HepG2 (cell line): ENCODE measurements at regions not wholly inside any gene's neighbourhood (a gene's known extent, or its start where the extent isn't known, plus 50 kb on each side); places are given as distances from the start of the nearest gene placed in this dataset.

Experiments used
- ATAC-seq: fragments of 200-7000 bp; cut with Tn5 transposase; 3 replicates; pipeline ENCODE4 v1.9.1; 2020; ENCODE audit warnings: mild to moderate bottlenecking, moderate library complexity
- BruUV-seq: library from RNA; stranded (reverse); fragments of 400-500 nt; replicated peaks from 2 replicates; lab custom pipeline; 2021; lab: Mats Ljungman, UMichigan
- CTCF ChIA-PET: fragments of 300-600 bp; formaldehyde crosslinking; extraction: SDS; loops from one replicate; lab custom pipeline; 2021; ENCODE audit warnings: low total read pairs, inconsistent platforms, low intra/inter-chr PET ratio; lab: Yijun Ruan, JAX
- POLR2A ChIA-PET: fragments of 350-600 bp; sonication (Branson Sonifier 250); formaldehyde crosslinking; loops from one replicate; lab custom pipeline; 2020; ENCODE audit warnings: antibody characterized with exemption, inconsistent platforms; lab: Yijun Ruan, JAX
- DNase-seq: peaks from one replicate; pipeline ENCODE4 v3.0.0-alpha.2; 2015; ENCODE audit warnings: low spot score
- FAIRE-seq: peaks from 3 replicates; lab custom pipeline; 2011; peaks lifted over from hg19 to GRCh38; lab: Jason Lieb, UNC
- H2AFZ ChIP-seq: one replicate; pipeline ENCODE4 v1.6.1; 2011; ENCODE audit warnings: low read length, inconsistent platforms
- H3K27ac ChIP-seq: fragments of 300-600 bp; 3 replicates; pipeline ENCODE4 v1.8.0; 2011; ENCODE audit warnings: mixed run types, mild to moderate bottlenecking, mixed read lengths, low read length, inconsistent platforms; ENCODE audit not compliant: insufficient read depth; ENCODE audit errors: extremely low read length
- H3K27me3 ChIP-seq, 2 experiments: fragments of 200-600 bp in 1 of 2; 2 replicates in 1 of 2; 3 replicates in 1 of 2; pipeline versions ENCODE4 v1.6.0 to v1.8.0; 2011; ENCODE audit warnings: low read length in 2 of 2, mild to moderate bottlenecking in 2 of 2, moderate library complexity in 2 of 2, inconsistent platforms in 1 of 2; ENCODE audit not compliant: insufficient read depth in 2 of 2, control insufficient read depth in 1 of 2
- H3K36me3 ChIP-seq, 2 experiments: fragments of 200-600 bp in 1 of 2; replicated peaks in 1 of 2; 2 replicates in 1 of 2; 3 replicates in 1 of 2; pipeline versions ENCODE4 v1.5.1 to v1.8.0; 2011; ENCODE audit warnings: low read length in 2 of 2, inconsistent platforms in 1 of 2; ENCODE audit not compliant: insufficient read depth in 2 of 2, control insufficient read depth in 1 of 2
- H3K4me1 ChIP-seq: 2 replicates; pipeline ENCODE4 v1.5.1; 2012; ENCODE audit warnings: low read length, inconsistent platforms; ENCODE audit not compliant: insufficient read depth
- H3K4me2 ChIP-seq: 2 replicates; pipeline ENCODE4 v1.6.0; 2011; ENCODE audit warnings: low read depth, low read length, inconsistent platforms
- H3K4me3 ChIP-seq, 3 experiments: fragments of 200-600 bp in 1 of 3; sonication (generic), shearing (Covaris generic) in 1 of 3; replicated peaks in 1 of 3; 2 replicates each; pipeline ENCODE4 v1.5.1; 2011 to 2016; ENCODE audit warnings: low read length in 3 of 3, inconsistent platforms in 2 of 3, low read depth in 2 of 3, mild to moderate bottlenecking in 2 of 3, control low read depth in 1 of 3, mixed read lengths in 1 of 3; ENCODE audit not compliant: insufficient read depth in 1 of 3
- H3K79me2 ChIP-seq: one replicate; pipeline ENCODE4 v1.6.1; 2011; ENCODE audit warnings: low read length, inconsistent platforms; ENCODE audit not compliant: insufficient read depth
- H3K9ac ChIP-seq: 2 replicates; pipeline ENCODE4 v1.6.0; 2011; ENCODE audit warnings: mild to moderate bottlenecking, low read depth, low read length, inconsistent platforms; ENCODE audit not compliant: insufficient read depth
- H3K9me3 ChIP-seq: 2 replicates; pipeline ENCODE4 v1.5.1; 2012; ENCODE audit warnings: mild to moderate bottlenecking, low read length
- H4K20me1 ChIP-seq: 2 replicates; pipeline ENCODE4 v1.6.0; 2011; ENCODE audit warnings: inconsistent platforms, mild to moderate bottlenecking, low read length, moderate library complexity; ENCODE audit not compliant: insufficient read depth
- ATF5 ChIP-seq: sonication (generic); formaldehyde crosslinking; IDR thresholded peaks from 2 replicates; pipeline ENCODE4 v1.4.0; 2020; ENCODE audit warnings: mild to moderate bottlenecking, low read depth, missing genetic modification reagents
- CBX5 ChIP-seq: sonication (generic); formaldehyde crosslinking; IDR thresholded peaks from 2 replicates; pipeline ENCODE4 v1.4.0; 2020; ENCODE audit warnings: missing genetic modification reagents, borderline replicate concordance
- FOXA3 ChIP-seq: IDR thresholded peaks from 2 replicates; pipeline ENCODE4 v1.6.1; 2016; ENCODE audit warnings: missing genetic modification reagents, missing compliant biosample characterization
- FOXJ3 ChIP-seq: sonication (generic); formaldehyde crosslinking; IDR thresholded peaks from 2 replicates; pipeline ENCODE4 v1.4.0; 2020; ENCODE audit warnings: missing genetic modification reagents, mild to moderate bottlenecking, borderline replicate concordance
- KLF13 ChIP-seq: sonication (generic); formaldehyde crosslinking; IDR thresholded peaks from 2 replicates; pipeline ENCODE4 v1.4.0; 2020; ENCODE audit warnings: mild to moderate bottlenecking, missing genetic modification reagents
- MEF2D ChIP-seq: sonication (generic); formaldehyde crosslinking; IDR thresholded peaks from 2 replicates; pipeline ENCODE4 v1.5.1; 2020; ENCODE audit warnings: mild to moderate bottlenecking, missing genetic modification reagents
- NFE2 ChIP-seq: sonication (generic); formaldehyde crosslinking; IDR thresholded peaks from 2 replicates; pipeline ENCODE4 v1.4.0; 2020; ENCODE audit warnings: missing genetic modification reagents
- SALL1 ChIP-seq: sonication (generic); formaldehyde crosslinking; IDR thresholded peaks from 2 replicates; pipeline ENCODE4 v1.8.0; 2022; ENCODE audit warnings: mild to moderate bottlenecking, missing genetic modification reagents
- SOX13 ChIP-seq, 3 experiments: fragments of 450-650 bp in 1 of 3; sonication (generic) in 1 of 3; formaldehyde crosslinking in 1 of 3; IDR thresholded peaks in 2 of 3; conservative IDR thresholded peaks in 1 of 3; 2 replicates each; pipeline versions ENCODE4 v1.5.0 to v1.6.1; 2016 to 2020; ENCODE audit warnings: antibody characterized with exemption in 1 of 3, mild to moderate bottlenecking in 1 of 3, missing compliant biosample characterization in 1 of 3, missing genetic modification reagents in 1 of 3, moderate library complexity in 1 of 3
- ZNF629 ChIP-seq: sonication (generic); formaldehyde crosslinking; conservative IDR thresholded peaks from 2 replicates; pipeline ENCODE4 v1.5.0; 2020; ENCODE audit warnings: missing genetic modification reagents
- in situ Hi-C: cut with HindIII; loops from 2 replicates; pipeline ENCODE4 v1.10.0; 2017; ENCODE audit warnings: low pct_unique_long_range_greater_than_20kb; ENCODE audit not compliant: extremely low pct_ligation_motif_present
- intact Hi-C: fragments of 100-400 bp; cut with micrococcal nuclease; formaldehyde crosslinking; loops from one replicate; pipeline ENCODE4 v1.10.0; 2022; ENCODE audit not compliant: unreplicated experiment
- TF ChIP-seq, protein P1 (sequence below): sonication (generic); formaldehyde crosslinking; IDR thresholded peaks from 2 replicates; pipeline ENCODE4 v1.4.0; 2020; ENCODE audit warnings: missing genetic modification reagents, mild to moderate bottlenecking, borderline replicate concordance
- TF ChIP-seq, protein P2 (sequence below): IDR thresholded peaks from 2 replicates; pipeline ENCODE4 v1.6.1; 2012; ENCODE audit warnings: low read length, improper control_type of control experiment

DNA sequence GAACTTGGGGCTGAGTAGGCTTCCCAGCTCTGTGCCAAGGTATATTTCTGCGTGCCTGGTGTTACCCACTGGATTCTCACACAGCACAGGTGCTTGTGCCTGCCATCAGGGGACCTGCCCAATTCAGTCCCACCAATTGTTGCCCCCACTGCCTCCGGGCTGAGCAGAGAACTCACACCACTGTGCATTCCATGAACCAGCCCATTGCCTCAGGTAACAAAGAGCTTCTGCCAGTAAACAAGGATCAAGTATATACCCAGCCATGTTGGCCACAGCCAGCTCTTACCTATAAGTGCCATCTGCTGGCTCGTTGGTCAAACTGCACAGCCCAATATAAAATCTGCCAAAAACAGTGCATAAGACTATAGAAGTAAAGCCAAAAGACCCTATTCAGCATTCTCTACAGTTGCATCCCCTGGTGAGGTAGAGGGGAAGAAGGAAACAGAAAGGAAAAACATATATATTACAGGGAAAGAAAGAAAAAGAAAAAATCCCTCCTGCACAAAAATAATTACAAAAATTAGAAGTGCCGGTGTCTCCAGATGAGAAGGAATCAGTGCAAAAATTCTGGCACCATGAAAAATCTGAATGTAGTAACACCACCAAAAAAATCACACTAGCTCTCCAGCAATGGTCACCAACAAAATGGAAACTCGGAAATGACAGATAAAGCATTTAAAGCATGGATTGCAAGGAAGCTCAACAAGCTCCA lies 241.4 kb downstream of the IBTK start (continued):
- TF ChIP-seq FOXJ3 (CRISPR knock-in tag) (0 out of 2 replicates have a peak, but pooled peaks have one; percentile 22), SALL1 (CRISPR knock-in tag) (no peak; the same call in 1 of the 2 replicates), FOXA3 (CRISPR knock-in tag) (peak; percentile 66), SOX13 (IDR thresholded peaks at IDR 0.05) (no peak), SOX13 (CRISPR knock-in tag; conservative IDR thresholded peaks at IDR 0.05 in 1 of 2, IDR thresholded peaks at IDR 0.05 in 1 of 2) (peak in 1 of 2 experiments; percentile 18; a peak in 1 of 4 replicates), CBX5 (CRISPR knock-in tag) (0 out of 2 replicates have a peak, but pooled peaks have one; percentile 36)
- TF ChIP-seq, protein P1, sequence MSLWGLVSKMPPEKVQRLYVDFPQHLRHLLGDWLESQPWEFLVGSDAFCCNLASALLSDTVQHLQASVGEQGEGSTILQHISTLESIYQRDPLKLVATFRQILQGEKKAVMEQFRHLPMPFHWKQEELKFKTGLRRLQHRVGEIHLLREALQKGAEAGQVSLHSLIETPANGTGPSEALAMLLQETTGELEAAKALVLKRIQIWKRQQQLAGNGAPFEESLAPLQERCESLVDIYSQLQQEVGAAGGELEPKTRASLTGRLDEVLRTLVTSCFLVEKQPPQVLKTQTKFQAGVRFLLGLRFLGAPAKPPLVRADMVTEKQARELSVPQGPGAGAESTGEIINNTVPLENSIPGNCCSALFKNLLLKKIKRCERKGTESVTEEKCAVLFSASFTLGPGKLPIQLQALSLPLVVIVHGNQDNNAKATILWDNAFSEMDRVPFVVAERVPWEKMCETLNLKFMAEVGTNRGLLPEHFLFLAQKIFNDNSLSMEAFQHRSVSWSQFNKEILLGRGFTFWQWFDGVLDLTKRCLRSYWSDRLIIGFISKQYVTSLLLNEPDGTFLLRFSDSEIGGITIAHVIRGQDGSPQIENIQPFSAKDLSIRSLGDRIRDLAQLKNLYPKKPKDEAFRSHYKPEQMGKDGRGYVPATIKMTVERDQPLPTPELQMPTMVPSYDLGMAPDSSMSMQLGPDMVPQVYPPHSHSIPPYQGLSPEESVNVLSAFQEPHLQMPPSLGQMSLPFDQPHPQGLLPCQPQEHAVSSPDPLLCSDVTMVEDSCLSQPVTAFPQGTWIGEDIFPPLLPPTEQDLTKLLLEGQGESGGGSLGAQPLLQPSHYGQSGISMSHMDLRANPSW, result no peak

GRCh38 chr6:82000551-82000950 lies 247.0 kb downstream of the IBTK start:
- BruUV-seq, result no TSS peak
- ATAC-seq (no peak), FAIRE-seq (no peak), DNase-seq (no peak)
- Histone ChIP-seq H3K36me3 (no peaks in the 10 kb centered on the region), H3K4me1 (peaks cover 23% of the 10 kb centered on the region), H3K4me2 (no peak overlapping the region), H3K9me3 (peaks cover 3% of the 10 kb centered on the region), H3K79me2 (no peaks in the 10 kb centered on the region), H3K27me3 (no peaks in the 10 kb centered on the region), H3K27ac (no peak overlapping the region), H3K9ac (no peak overlapping the region), H2AFZ (no peak overlapping the region), H4K20me1 (no peaks in the 10 kb centered on the region), H3K4me3 (no peak overlapping the region)
- in situ Hi-C loops (loop anchor here (25.0 kb wide), 1 partner anchor 763 kb away; no protein-coding TSS in a partner anchor), intact Hi-C loops (loop anchor here (10.0 kb wide), 3 partner anchors 146 to 746 kb away; no protein-coding TSS in a partner anchor)
- ChIA-PET POLR2A (no interaction called here), CTCF (no interaction called here)
- no peak for TF ChIP-seq ATF5 (CRISPR knock-in tag)
- TF ChIP-seq ZNF629 (CRISPR knock-in tag), result no peak
- TF ChIP-seq, protein P2, sequence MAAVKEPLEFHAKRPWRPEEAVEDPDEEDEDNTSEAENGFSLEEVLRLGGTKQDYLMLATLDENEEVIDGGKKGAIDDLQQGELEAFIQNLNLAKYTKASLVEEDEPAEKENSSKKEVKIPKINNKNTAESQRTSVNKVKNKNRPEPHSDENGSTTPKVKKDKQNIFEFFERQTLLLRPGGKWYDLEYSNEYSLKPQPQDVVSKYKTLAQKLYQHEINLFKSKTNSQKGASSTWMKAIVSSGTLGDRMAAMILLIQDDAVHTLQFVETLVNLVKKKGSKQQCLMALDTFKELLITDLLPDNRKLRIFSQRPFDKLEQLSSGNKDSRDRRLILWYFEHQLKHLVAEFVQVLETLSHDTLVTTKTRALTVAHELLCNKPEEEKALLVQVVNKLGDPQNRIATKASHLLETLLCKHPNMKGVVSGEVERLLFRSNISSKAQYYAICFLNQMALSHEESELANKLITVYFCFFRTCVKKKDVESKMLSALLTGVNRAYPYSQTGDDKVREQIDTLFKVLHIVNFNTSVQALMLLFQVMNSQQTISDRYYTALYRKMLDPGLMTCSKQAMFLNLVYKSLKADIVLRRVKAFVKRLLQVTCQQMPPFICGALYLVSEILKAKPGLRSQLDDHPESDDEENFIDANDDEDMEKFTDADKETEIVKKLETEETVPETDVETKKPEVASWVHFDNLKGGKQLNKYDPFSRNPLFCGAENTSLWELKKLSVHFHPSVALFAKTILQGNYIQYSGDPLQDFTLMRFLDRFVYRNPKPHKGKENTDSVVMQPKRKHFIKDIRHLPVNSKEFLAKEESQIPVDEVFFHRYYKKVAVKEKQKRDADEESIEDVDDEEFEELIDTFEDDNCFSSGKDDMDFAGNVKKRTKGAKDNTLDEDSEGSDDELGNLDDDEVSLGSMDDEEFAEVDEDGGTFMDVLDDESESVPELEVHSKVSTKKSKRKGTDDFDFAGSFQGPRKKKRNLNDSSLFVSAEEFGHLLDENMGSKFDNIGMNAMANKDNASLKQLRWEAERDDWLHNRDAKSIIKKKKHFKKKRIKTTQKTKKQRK, result no peak
- no peak for TF ChIP-seq MEF2D (CRISPR knock-in tag)
- no peak for TF ChIP-seq NFE2
- TF ChIP-seq KLF13 (CRISPR knock-in tag), result no peak
